Breast epithelium (tissue), 4 donors: ENCODE measurements at regions not wholly inside any gene's neighbourhood (a gene's known extent, or its start where the extent isn't known, plus 50 kb on each side); places are given as distances from the start of the nearest gene placed in this dataset.

Experiments
- DNase-seq, 2 donors: peaks; one replicate each; pipeline ENCODE4 v3.0.0-alpha.2; 2019; ENCODE audit warnings: low spot score in 2 of 2
- H3K27ac ChIP-seq, 2 donors: fragments of 200-600 bp; sonication (generic) in 1 of 2; one replicate each; pipeline ENCODE4 v1.5.1; 2016 to 2019; ENCODE audit warnings: mild to moderate bottlenecking in 1 of 2
- H3K27me3 ChIP-seq, 2 donors: fragments of 200-600 bp; sonication (generic) in 1 of 2; one replicate each; pipeline versions ENCODE4 v1.5.1 to v1.6.0; 2017 to 2019; ENCODE audit warnings: control low read depth in 1 of 2, mild to moderate bottlenecking in 1 of 2
- H3K36me3 ChIP-seq: fragments of 200-600 bp; one replicate; pipeline ENCODE4 v1.5.1; 2019
- H3K4me1 ChIP-seq, 2 donors: fragments of 200-600 bp; sonication (generic); one replicate each; pipeline ENCODE4 v1.5.1; 2016 to 2019; ENCODE audit warnings: control low read depth in 1 of 2
- H3K4me3 ChIP-seq, 3 donors: fragments of 200-600 bp; sonication (generic); 1 replicate in 2 of 3; 2 replicates in 1 of 3; pipeline ENCODE4 v1.5.1; 2016 to 2019; ENCODE audit warnings: mild to moderate bottlenecking in 3 of 3, moderate library complexity in 2 of 3
- H3K9me3 ChIP-seq, 2 donors: fragments of 200-600 bp; sonication (generic) in 1 of 2; one replicate each; pipeline ENCODE4 v1.5.1; 2016 to 2019; ENCODE audit warnings: control low read depth in 1 of 2
- POLR2A ChIP-seq: fragments of 450-650 bp; IDR thresholded peaks from one replicate; pipeline ENCODE4 v1.6.1; 2016; ENCODE audit warnings: antibody characterized with exemption, mild to moderate bottlenecking, moderate library complexity
- POLR2AphosphoS5 ChIP-seq, 3 donors: sonication (generic); formaldehyde crosslinking; IDR thresholded peaks; one replicate each; pipeline ENCODE4 v1.6.1; 2017; ENCODE audit warnings: antibody characterized with exemption in 3 of 3
- intact Hi-C: fragments of 100-400 bp; cut with DNase I; formaldehyde crosslinking; loops from one replicate; pipeline ENCODE4 v1.15.1; 2023; ENCODE audit warnings: low total_unique reads
- TF ChIP-seq, protein P1 (sequence below), 3 donors: fragments of 450-650 bp; IDR thresholded peaks; one replicate each; pipeline ENCODE4 v1.5.1; 2016 to 2017; ENCODE audit warnings: antibody characterized with exemption in 3 of 3, mild to moderate bottlenecking in 3 of 3, moderate library complexity in 3 of 3

DNA sequence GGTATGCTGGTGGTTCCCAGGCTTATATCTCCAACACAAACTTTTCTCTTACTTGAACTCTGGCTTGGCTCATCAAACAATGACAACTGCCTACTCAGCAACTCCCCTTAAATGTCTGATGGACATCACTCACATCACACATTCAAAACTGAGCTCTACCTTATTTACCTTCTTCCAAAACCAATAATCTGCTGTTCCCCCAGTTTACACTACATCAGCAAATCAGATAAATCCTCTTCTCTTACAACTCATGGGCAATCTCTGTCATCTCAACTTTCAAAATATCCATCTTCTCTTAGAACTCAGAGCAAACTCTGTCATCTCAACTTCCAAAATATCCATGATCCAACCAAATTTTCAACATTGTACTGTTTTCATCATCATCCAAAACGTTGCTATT lies 2347.9 kb upstream of the ACO1 start:
- TF ChIP-seq POLR2AphosphoS5 (IDR thresholded peaks at IDR 0.05) = no peak
- TF ChIP-seq, protein P1, sequence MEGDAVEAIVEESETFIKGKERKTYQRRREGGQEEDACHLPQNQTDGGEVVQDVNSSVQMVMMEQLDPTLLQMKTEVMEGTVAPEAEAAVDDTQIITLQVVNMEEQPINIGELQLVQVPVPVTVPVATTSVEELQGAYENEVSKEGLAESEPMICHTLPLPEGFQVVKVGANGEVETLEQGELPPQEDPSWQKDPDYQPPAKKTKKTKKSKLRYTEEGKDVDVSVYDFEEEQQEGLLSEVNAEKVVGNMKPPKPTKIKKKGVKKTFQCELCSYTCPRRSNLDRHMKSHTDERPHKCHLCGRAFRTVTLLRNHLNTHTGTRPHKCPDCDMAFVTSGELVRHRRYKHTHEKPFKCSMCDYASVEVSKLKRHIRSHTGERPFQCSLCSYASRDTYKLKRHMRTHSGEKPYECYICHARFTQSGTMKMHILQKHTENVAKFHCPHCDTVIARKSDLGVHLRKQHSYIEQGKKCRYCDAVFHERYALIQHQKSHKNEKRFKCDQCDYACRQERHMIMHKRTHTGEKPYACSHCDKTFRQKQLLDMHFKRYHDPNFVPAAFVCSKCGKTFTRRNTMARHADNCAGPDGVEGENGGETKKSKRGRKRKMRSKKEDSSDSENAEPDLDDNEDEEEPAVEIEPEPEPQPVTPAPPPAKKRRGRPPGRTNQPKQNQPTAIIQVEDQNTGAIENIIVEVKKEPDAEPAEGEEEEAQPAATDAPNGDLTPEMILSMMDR (IDR thresholded peaks at IDR 0.05) = no peak
- no peak for TF ChIP-seq POLR2A
- Histone ChIP-seq H3K4me3 (no peak overlapping the region), H3K27ac (no peak overlapping the region), H3K4me1 (no peaks in the 10 kb centered on the region), H3K27me3 (no peaks in the 10 kb centered on the region), H3K9me3 (no peaks in the 10 kb centered on the region), H3K36me3 (no peaks in the 10 kb centered on the region)
- DNase-seq = no peak
- intact Hi-C loops = no loop called here

DNA sequence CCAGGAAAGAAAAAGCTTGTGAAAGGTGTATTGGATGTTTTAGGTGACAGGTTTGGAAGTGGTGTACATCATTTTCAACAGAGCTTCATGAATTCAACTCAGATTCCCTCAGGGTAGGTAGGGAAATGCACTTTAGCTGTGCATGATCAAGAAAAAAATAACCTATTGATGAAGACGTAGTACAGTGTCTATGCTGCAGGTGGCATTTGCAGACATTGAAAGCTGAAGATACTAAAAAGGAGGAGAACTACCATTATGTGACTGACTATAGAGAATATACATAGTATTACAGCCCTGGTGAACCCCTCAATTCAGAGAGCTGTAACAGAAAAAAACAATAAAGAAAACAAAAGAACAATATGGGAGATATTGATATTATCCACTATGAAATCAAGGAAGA lies 2344.7 kb upstream of the ACO1 start:
- no peaks in the 10 kb centered on the region for H3K9me3 ChIP-seq
- no peaks in the 10 kb centered on the region for H3K4me1 ChIP-seq
- TF ChIP-seq POLR2AphosphoS5 (IDR thresholded peaks at IDR 0.05) = no peak
- TF ChIP-seq, protein P1 (IDR thresholded peaks at IDR 0.05) = no peak
- no peak for TF ChIP-seq POLR2A
- DNase-seq = no peak
- no peak overlapping the region for H3K27ac ChIP-seq
- intact Hi-C loops = no loop called here
- H3K36me3 ChIP-seq = no peaks in the 10 kb centered on the region
- no peaks in the 10 kb centered on the region for H3K27me3 ChIP-seq
- no peak overlapping the region for H3K4me3 ChIP-seq

DNA sequence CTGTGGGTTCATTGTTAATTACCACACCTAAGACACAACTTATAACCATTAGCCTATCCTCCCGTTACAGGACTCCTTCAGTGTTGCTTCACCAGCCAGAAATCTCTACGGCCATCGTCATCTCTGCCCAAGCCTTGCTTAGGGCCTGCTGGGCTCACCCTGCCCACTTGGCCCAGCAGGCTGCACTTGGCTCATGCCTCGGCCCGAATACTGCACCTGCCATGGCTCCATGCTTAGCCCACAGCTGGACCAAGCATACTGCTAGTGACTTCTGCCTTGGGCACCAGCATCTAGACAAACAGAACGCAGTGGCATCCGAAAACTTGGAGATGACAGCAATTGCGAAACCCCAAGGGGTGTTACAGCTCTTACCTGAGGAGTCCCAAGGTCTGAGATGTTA lies 2336.0 kb upstream of the ACO1 start:
- intact Hi-C loops = no loop called here
- H3K27me3 ChIP-seq = no peaks in the 10 kb centered on the region
- no peak overlapping the region for H3K27ac ChIP-seq
- no peaks in the 10 kb centered on the region for H3K4me1 ChIP-seq
- H3K9me3 ChIP-seq = no peaks in the 10 kb centered on the region
- no peak for TF ChIP-seq POLR2A
- TF ChIP-seq, protein P1 (IDR thresholded peaks at IDR 0.05) = no peak
- TF ChIP-seq POLR2AphosphoS5 (IDR thresholded peaks at IDR 0.05) = no peak
- DNase-seq = no peak
- no peak overlapping the region for H3K4me3 ChIP-seq
- H3K36me3 ChIP-seq = no peaks in the 10 kb centered on the region

- Histone ChIP-seq H3K4me1 (no peaks in the 10 kb centered on the region), H3K4me3 (no peak overlapping the region), H3K9me3 (no peaks in the 10 kb centered on the region), H3K27me3 (no peaks in the 10 kb centered on the region), H3K27ac (no peak overlapping the region), H3K36me3 (no peaks in the 10 kb centered on the region)
- intact Hi-C loops = no loop called here
- DNase-seq = no peak
- TF ChIP-seq, protein P1 (IDR thresholded peaks at IDR 0.05) = no peak
- no peak for TF ChIP-seq POLR2AphosphoS5 (IDR thresholded peaks at IDR 0.05)
- TF ChIP-seq POLR2A = no peak
These were observed 2326.0 kb upstream of the ACO1 start for GRCh38 chr9:30058463-30058862.

DNA sequence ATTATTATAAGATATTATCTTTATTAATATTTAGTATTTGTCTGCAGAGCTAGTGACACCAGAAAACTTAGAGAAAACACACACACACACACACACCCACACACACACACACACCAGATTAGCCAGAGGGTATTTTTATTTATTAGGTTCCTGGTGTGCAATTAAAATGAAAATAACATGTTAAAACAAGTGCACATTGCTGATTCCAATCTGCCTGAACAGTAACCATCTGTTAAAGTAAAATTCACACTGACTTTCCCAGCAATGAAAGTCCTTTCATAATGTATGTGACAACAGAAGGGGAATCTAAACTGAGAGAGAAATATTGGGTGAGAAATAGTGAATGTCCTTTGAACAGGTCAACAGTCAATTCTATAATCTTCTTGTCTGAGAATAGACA lies 2323.5 kb upstream of the ACO1 start:
- Histone ChIP-seq H3K4me3 (no peak overlapping the region), H3K36me3 (no peaks in the 10 kb centered on the region), H3K27ac (no peak overlapping the region), H3K27me3 (no peaks in the 10 kb centered on the region), H3K4me1 (no peaks in the 10 kb centered on the region), H3K9me3 (no peaks in the 10 kb centered on the region)
- TF ChIP-seq, protein P1 (IDR thresholded peaks at IDR 0.05) = no peak
- TF ChIP-seq POLR2A (no peak), POLR2AphosphoS5 (IDR thresholded peaks at IDR 0.05) (no peak)
- no peak for DNase-seq
- intact Hi-C loops = no loop called here
